NCI-H2081 (cell line): ENCODE measurements at regions not wholly inside any gene's neighbourhood (a gene's known extent, or its start where the extent isn't known, plus 50 kb on each side); places are given as distances from the start of the nearest gene placed in this dataset.

ENCODE experiments used
- DNase-seq, 2 experiments: peaks; one replicate each; lab custom pipeline; 2025; lab: John Stamatoyannopoulos, UW

- no peak for DNase-seq
Observed at GRCh38 chr10:33542752-33543505, 208.5 kb upstream of the NRP1 start.

- no peak for DNase-seq
Observed at GRCh38 chr10:33539116-33539515, 204.6 kb upstream of the NRP1 start.

GRCh38 chr10:33537066-33537465 is 202.6 kb upstream of the NRP1 start:
- DNase-seq: no peak

GRCh38 chr10:33536508-33536907 is 202.0 kb upstream of the NRP1 start:
- DNase-seq: no peak

- DNase-seq: no peak
Observed at GRCh38 chr10:33535866-33536265, 201.4 kb upstream of the NRP1 start.

GRCh38 chr10:33534416-33534815 is 199.9 kb upstream of the NRP1 start:
- no peak for DNase-seq

GRCh38 chr10:33533612-33534011 is 199.1 kb upstream of the NRP1 start:
- DNase-seq: no peak

GRCh38 chr10:33532901-33533300 is 198.4 kb upstream of the NRP1 start:
- no peak for DNase-seq

GRCh38 chr10:33529234-33529633 is 194.8 kb upstream of the NRP1 start:
- no peak for DNase-seq

GRCh38 chr10:33524966-33525365 is 190.5 kb upstream of the NRP1 start:
- no peak for DNase-seq

GRCh38 chr10:33524041-33524440 is 189.6 kb upstream of the NRP1 start:
- DNase-seq: no peak

- no peak for DNase-seq
Observed at GRCh38 chr10:33523236-33523792, 188.8 kb upstream of the NRP1 start.

GRCh38 chr10:33521904-33522303 is 187.4 kb upstream of the NRP1 start:
- DNase-seq: no peak

- no peak for DNase-seq
Observed at GRCh38 chr10:33521062-33521461, 186.6 kb upstream of the NRP1 start.

GRCh38 chr10:33520223-33520622 is 185.8 kb upstream of the NRP1 start:
- no peak for DNase-seq

GRCh38 chr10:33519130-33519860 is 184.8 kb upstream of the NRP1 start:
- no peak for DNase-seq

- DNase-seq: no peak
Observed at GRCh38 chr10:33510206-33510605, 175.7 kb upstream of the NRP1 start.

GRCh38 chr10:33509231-33509831 is 174.9 kb upstream of the NRP1 start:
- DNase-seq: peak; percentile 2 to 40

- no peak for DNase-seq
Observed at GRCh38 chr10:33507662-33508425, 173.4 kb upstream of the NRP1 start.

GRCh38 chr10:33506838-33507661 is 172.6 kb upstream of the NRP1 start:
- no peak for DNase-seq

- no peak for DNase-seq
Observed at GRCh38 chr10:33506391-33506790, 171.9 kb upstream of the NRP1 start.
